ENCODE measurements at regions not wholly inside any gene's neighbourhood (a gene's known extent, or its start where the extent isn't known, plus 50 kb on each side); places are given as distances from the start of the nearest gene placed in this dataset.

DNA sequence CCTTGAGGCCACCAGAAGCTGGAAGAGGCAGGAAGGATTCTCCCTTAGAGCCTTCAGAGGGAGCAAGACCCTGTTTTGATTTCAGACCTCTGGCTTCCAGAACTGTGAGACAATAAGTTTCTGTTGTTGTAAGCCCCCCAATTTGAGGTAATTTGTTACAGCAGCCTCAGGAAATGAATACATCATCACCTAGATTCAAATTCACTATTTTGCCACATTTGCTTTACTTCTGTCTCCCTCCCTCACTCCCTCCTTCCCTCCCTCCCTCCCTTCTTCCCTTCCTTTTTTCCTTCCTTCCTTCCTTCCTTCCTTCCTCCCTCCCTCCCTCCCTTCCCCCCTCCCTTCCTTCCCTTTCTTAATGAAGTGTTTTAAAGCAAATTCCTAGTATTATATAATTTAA, 58.1 kb upstream of the KIF13A start:
- TF ChIP-seq POLR2A (IDR thresholded peaks at IDR 0.05; ENCODE audit: low read length) (no peak), CEBPB (IDR thresholded peaks at IDR 0.05) (no peak), CHD2 (IDR thresholded peaks at IDR 0.05; ENCODE audit: low read length, partially characterized antibody) (no peak), CBX2 (IDR thresholded peaks at IDR 0.05; ENCODE audit: borderline replicate concordance, low read depth) (no peak), TP53 (CRISPR knock-in tag; IDR thresholded peaks at IDR 0.05) (no peak), ZSCAN20 (CRISPR knock-in tag; IDR thresholded peaks at IDR 0.05) (no peak)
- TF ChIP-seq, protein P1, sequence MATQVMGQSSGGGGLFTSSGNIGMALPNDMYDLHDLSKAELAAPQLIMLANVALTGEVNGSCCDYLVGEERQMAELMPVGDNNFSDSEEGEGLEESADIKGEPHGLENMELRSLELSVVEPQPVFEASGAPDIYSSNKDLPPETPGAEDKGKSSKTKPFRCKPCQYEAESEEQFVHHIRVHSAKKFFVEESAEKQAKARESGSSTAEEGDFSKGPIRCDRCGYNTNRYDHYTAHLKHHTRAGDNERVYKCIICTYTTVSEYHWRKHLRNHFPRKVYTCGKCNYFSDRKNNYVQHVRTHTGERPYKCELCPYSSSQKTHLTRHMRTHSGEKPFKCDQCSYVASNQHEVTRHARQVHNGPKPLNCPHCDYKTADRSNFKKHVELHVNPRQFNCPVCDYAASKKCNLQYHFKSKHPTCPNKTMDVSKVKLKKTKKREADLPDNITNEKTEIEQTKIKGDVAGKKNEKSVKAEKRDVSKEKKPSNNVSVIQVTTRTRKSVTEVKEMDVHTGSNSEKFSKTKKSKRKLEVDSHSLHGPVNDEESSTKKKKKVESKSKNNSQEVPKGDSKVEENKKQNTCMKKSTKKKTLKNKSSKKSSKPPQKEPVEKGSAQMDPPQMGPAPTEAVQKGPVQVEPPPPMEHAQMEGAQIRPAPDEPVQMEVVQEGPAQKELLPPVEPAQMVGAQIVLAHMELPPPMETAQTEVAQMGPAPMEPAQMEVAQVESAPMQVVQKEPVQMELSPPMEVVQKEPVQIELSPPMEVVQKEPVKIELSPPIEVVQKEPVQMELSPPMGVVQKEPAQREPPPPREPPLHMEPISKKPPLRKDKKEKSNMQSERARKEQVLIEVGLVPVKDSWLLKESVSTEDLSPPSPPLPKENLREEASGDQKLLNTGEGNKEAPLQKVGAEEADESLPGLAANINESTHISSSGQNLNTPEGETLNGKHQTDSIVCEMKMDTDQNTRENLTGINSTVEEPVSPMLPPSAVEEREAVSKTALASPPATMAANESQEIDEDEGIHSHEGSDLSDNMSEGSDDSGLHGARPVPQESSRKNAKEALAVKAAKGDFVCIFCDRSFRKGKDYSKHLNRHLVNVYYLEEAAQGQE (IDR thresholded peaks at IDR 0.05), result no peak
- TF ChIP-seq, protein P2, sequence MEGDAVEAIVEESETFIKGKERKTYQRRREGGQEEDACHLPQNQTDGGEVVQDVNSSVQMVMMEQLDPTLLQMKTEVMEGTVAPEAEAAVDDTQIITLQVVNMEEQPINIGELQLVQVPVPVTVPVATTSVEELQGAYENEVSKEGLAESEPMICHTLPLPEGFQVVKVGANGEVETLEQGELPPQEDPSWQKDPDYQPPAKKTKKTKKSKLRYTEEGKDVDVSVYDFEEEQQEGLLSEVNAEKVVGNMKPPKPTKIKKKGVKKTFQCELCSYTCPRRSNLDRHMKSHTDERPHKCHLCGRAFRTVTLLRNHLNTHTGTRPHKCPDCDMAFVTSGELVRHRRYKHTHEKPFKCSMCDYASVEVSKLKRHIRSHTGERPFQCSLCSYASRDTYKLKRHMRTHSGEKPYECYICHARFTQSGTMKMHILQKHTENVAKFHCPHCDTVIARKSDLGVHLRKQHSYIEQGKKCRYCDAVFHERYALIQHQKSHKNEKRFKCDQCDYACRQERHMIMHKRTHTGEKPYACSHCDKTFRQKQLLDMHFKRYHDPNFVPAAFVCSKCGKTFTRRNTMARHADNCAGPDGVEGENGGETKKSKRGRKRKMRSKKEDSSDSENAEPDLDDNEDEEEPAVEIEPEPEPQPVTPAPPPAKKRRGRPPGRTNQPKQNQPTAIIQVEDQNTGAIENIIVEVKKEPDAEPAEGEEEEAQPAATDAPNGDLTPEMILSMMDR (IDR thresholded peaks at IDR 0.05), result no peak
- TF ChIP-seq, protein P3, sequence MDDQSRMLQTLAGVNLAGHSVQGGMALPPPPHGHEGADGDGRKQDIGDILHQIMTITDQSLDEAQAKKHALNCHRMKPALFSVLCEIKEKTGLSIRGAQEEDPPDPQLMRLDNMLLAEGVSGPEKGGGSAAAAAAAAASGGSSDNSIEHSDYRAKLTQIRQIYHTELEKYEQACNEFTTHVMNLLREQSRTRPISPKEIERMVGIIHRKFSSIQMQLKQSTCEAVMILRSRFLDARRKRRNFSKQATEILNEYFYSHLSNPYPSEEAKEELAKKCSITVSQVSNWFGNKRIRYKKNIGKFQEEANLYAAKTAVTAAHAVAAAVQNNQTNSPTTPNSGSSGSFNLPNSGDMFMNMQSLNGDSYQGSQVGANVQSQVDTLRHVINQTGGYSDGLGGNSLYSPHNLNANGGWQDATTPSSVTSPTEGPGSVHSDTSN (IDR thresholded peaks at IDR 0.05), result no peak
- TF ChIP-seq, protein P4, sequence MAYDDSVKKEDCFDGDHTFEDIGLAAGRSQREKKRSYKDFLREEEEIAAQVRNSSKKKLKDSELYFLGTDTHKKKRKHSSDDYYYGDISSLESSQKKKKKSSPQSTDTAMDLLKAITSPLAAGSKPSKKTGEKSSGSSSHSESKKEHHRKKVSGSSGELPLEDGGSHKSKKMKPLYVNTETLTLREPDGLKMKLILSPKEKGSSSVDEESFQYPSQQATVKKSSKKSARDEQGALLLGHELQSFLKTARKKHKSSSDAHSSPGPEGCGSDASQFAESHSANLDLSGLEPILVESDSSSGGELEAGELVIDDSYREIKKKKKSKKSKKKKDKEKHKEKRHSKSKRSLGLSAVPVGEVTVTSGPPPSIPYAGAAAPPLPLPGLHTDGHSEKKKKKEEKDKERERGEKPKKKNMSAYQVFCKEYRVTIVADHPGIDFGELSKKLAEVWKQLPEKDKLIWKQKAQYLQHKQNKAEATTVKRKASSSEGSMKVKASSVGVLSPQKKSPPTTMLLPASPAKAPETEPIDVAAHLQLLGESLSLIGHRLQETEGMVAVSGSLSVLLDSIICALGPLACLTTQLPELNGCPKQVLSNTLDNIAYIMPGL (CRISPR knock-in tag; IDR thresholded peaks at IDR 0.05; ENCODE audit: borderline replicate concordance), result no peak
- TF ChIP-seq, protein P5, sequence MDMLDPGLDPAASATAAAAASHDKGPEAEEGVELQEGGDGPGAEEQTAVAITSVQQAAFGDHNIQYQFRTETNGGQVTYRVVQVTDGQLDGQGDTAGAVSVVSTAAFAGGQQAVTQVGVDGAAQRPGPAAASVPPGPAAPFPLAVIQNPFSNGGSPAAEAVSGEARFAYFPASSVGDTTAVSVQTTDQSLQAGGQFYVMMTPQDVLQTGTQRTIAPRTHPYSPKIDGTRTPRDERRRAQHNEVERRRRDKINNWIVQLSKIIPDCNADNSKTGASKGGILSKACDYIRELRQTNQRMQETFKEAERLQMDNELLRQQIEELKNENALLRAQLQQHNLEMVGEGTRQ (IDR thresholded peaks at IDR 0.05), result no peak
